HAP-1 (cell line): ENCODE measurements at regions not wholly inside any gene's neighbourhood (a gene's known extent, or its start where the extent isn't known, plus 50 kb on each side); places are given as distances from the start of the nearest gene placed in this dataset.

Source experiments
- DNase-seq, 2 experiments: peaks; one replicate each; pipeline ENCODE4 v3.0.0-alpha.2; 2016 to 2020; ENCODE audit warnings: low spot score in 2 of 2
- H3K27me3 ChIP-seq: fragments of 250-450 bp; sonication (Bioruptor Pico); 2 replicates; pipeline ENCODE4 v1.5.1; 2020; ENCODE audit warnings: low read depth, mild to moderate bottlenecking, moderate library complexity
- H3K36me3 ChIP-seq: fragments of 250-450 bp; sonication (Bioruptor Pico); replicated peaks from 2 replicates; pipeline ENCODE4 v1.5.1; 2020; ENCODE audit warnings: mild to moderate bottlenecking
- H3K4me1 ChIP-seq: fragments of 250-450 bp; sonication (Bioruptor Pico); 2 replicates; pipeline ENCODE4 v1.5.1; 2020; ENCODE audit warnings: mild to moderate bottlenecking
- H3K4me3 ChIP-seq: fragments of 250-450 bp; sonication (Bioruptor Pico); 2 replicates; pipeline ENCODE4 v1.5.1; 2020; ENCODE audit warnings: mild to moderate bottlenecking, moderate library complexity
- H3K9me3 ChIP-seq: fragments of 250-450 bp; sonication (Bioruptor Pico); 2 replicates; pipeline ENCODE4 v1.5.1; 2020; ENCODE audit warnings: mild to moderate bottlenecking, moderate library complexity
- in situ Hi-C: fragments of 300-500 bp; cut with MboI; formaldehyde crosslinking; loops from 3 replicates; pipeline ENCODE4 v1.14.3; 2020; ENCODE audit warnings: low sequenced_read_pairs, inconsistent platforms, mixed read lengths

DNA sequence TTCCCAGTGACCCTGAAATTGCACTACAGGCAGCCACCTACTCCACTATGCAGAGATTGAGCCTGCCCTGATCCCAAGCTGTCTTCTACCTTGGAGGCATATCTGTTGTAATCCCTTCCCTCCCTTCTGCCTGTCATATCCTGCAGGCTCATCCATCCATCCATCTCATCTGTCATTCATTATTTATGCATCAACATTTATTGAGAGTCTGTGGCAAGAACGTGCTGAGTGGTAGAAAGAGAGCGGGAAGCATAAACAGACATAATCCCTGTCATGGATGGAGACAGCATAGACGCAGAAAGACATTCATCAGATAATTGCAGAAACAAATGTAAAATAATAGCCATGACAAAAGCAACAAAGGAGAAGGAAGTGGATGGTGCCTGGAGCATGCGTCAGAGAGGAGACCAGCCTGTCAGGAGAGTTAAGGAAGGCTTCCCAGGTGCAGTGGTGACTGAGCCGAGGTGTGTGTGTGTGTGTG, 89.5 kb upstream of the CALM2 start:
- Histone ChIP-seq H3K36me3 (no peaks in the 10 kb centered on the region), H3K27me3 (no peaks in the 10 kb centered on the region), H3K4me3 (no peak overlapping the region), H3K9me3 (no peaks in the 10 kb centered on the region), H3K4me1 (peaks cover 22% of the 10 kb centered on the region)
- peak; percentile 71 to 88 for DNase-seq
- in situ Hi-C loops: no loop called here

DNA sequence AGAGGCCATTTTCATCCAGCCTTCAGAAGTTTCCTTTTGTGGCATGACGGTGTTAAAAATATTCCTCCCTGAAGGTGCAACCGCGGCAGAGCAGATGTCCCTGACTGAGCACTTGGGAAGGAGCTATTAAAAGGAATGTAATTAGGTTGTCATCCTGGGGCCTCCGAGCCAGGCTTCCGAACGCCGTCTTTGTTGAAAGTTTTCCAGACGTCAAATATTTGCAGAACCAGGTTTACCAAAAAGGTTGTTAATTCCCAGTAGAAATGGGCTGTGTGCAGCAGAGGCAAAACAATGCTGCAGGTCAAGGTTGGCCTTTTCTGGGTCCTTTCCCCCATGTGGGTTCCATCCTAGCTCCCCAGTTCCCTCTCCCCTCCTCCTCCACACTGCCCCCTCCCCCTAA, 88.8 kb upstream of the CALM2 start:
- no peaks in the 10 kb centered on the region for H3K36me3 ChIP-seq
- H3K4me1 ChIP-seq: peaks cover 22% of the 10 kb centered on the region
- DNase-seq: no peak
- H3K27me3 ChIP-seq: no peaks in the 10 kb centered on the region
- H3K9me3 ChIP-seq: no peaks in the 10 kb centered on the region
- H3K4me3 ChIP-seq: no peak overlapping the region
- in situ Hi-C loops: no loop called here

DNA sequence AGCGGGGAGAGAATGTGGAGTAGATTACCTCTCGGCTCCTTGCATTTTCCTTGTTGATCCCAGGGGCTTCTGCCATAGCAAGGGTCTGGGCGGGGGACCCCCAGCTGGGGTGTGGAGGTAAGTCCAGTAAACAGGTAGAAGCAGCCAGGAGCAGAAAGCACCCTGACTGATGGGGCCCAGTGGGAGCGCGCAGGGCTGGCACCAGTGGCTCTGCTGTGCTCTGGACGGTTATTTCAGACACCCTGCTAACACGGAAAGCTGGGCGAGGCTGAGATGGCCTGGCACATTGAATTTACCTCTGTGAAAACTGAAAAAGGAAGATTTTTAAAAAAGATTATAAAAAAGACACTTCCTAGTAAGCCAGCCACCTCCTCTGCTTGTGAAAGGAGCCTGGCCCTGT, 88.4 kb upstream of the CALM2 start:
- H3K4me1 ChIP-seq: peaks cover 22% of the 10 kb centered on the region
- H3K36me3 ChIP-seq: no peaks in the 10 kb centered on the region
- no peak overlapping the region for H3K4me3 ChIP-seq
- H3K9me3 ChIP-seq: no peaks in the 10 kb centered on the region
- H3K27me3 ChIP-seq: no peaks in the 10 kb centered on the region
- no peak for DNase-seq
- in situ Hi-C loops: no loop called here

DNA sequence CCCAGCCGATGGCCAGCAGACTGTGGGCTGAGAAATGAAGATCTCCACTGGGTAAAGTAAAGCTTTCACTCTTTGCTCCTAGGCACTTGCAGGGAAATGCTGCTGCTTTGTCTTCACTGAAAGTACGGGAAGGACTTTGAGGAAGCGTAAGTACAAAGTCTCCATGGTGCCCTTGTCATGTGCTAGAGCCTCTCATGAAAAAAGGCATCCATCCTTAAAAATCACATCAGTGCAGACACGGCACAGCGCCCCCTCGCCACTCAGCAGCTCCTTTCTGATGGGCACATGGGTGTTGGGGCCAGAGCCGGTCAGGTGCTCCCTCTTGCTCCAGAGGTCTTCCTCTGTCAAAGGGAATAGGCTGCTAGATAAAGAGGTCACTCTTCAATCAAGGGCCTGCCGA, 87.8 kb upstream of the CALM2 start:
- peaks cover 22% of the 10 kb centered on the region for H3K4me1 ChIP-seq
- H3K27me3 ChIP-seq: no peaks in the 10 kb centered on the region
- in situ Hi-C loops: no loop called here
- H3K36me3 ChIP-seq: no peaks in the 10 kb centered on the region
- no peaks in the 10 kb centered on the region for H3K9me3 ChIP-seq
- DNase-seq: no peak
- H3K4me3 ChIP-seq: no peak overlapping the region

DNA sequence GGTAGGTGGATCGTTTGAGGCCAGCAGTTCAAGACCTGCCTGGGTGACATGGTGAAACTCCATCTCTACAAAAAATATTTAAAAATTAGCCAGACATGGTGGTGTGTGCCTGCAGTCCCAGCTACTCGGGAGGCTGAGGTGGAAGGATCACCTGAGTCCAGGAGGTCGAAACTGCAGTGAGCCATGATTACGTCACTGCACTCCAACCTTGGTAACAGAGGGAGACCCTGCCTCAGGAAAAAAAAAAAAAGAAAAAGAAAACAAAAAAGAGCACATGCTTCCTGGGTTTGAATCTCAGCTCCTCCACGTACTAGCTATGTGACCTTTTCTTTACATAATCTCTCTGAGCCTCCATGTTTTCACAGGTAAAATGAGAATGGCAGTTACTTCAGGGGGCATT, 86.3 kb upstream of the CALM2 start:
- H3K4me3 ChIP-seq: no peak overlapping the region
- H3K27me3 ChIP-seq: no peaks in the 10 kb centered on the region
- no peaks in the 10 kb centered on the region for H3K9me3 ChIP-seq
- in situ Hi-C loops: no loop called here
- peaks cover 22% of the 10 kb centered on the region for H3K4me1 ChIP-seq
- no peaks in the 10 kb centered on the region for H3K36me3 ChIP-seq
- no peak for DNase-seq

DNA sequence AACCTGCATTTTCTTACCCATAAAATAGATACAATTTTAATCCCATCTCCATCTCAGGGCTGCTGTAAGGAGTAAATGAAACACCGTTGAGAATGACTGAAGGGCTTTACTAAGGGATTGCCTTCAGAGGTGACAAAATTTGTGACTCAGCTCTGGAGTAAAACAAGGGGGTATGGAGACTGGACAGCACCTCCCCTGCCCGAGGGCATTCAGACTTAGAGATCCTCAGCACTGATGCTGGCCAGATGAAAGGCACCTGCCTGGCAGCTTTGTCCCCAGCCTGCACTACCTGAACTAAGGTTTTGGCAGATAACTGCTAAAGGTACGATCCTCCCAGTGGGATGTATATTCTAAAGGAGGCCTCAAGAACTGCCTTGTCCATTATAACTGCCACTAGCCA, 84.7 kb upstream of the CALM2 start:
- Histone ChIP-seq H3K27me3 (no peaks in the 10 kb centered on the region), H3K36me3 (no peaks in the 10 kb centered on the region), H3K4me1 (peaks cover 15% of the 10 kb centered on the region), H3K4me3 (no peak overlapping the region), H3K9me3 (no peaks in the 10 kb centered on the region)
- DNase-seq: no peak
- in situ Hi-C loops: no loop called here

DNA sequence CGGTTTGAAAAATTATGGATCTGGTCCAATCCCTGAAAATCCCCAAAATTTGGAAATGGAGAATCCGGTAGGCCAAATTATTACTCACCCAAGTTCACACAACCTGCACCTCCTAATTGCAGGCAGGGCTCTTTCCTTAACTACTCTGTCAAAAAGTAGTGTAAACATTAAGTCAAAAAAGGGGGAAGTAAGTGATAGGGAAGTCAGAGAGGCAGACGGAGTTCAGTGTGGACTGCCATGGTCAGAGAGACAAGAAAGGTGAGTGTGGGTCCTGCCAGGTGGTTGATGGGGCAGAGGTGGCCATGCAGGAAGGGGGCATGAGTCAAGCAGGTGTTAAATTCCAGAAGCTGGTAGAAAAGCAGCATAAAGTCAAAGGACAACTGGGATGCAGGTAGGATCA, 83.5 kb upstream of the CALM2 start:
- Histone ChIP-seq H3K9me3 (no peaks in the 10 kb centered on the region), H3K36me3 (no peaks in the 10 kb centered on the region), H3K4me3 (no peak overlapping the region), H3K27me3 (no peaks in the 10 kb centered on the region), H3K4me1 (peaks cover 5% of the 10 kb centered on the region)
- in situ Hi-C loops: no loop called here
- DNase-seq: no peak

DNA sequence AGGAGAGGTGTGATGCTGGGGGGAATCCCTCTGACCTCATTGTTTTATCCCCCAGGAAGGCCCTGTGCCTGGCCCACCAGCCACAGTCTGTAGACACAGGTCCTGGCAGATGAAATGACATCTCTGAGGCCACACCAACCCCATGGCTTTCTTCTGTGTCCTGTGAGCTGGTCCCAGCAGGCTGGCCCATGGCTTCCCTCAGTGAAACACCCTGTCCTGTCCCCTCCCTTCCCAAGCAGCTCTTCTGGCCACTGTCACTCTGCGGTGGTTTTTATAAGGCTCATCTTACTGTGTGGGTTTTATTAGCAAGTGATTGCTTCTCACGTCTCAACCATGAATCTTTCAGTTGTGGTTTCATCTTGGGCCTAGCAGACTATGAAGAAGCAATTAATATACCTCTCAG, 81.6 kb upstream of the CALM2 start:
- Histone ChIP-seq H3K36me3 (no peaks in the 10 kb centered on the region), H3K4me1 (no peaks in the 10 kb centered on the region), H3K4me3 (no peak overlapping the region), H3K27me3 (no peaks in the 10 kb centered on the region), H3K9me3 (no peaks in the 10 kb centered on the region)
- in situ Hi-C loops: no loop called here
- DNase-seq: no peak

DNA sequence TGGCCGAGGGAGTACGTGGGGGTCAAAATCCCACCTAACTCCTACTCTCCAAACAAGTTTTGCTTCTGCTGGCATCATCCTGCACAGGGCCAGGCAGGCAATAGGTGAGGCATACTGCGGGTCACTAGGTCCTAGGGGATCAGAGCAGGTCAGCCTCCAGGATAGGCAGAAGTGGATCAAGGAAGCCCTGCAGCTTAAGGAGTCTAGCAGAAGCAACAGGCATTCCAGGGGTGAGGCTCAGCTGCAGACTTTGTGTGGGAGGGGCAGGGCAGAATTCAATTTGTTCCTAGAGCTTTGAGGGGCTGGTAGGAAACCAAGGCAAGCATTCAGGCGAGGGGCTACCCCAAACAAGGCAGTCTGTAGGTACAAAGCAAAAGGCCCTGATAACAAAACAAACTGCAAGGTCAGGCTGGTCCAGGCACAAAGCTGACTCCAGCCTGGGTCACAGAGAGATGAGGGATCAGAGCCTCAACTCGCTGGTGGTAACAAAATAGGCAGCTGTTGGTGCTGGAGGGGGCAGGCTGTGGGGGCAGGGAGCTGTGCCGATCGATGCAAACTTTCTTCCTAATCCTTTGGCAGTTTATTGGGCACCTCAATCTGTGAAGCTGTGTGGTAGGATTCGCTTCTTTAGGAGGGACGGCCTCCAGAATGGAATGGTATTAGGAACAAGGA, 80.2 kb upstream of the CALM2 start:
- in situ Hi-C loops: no loop called here
- no peaks in the 10 kb centered on the region for H3K27me3 ChIP-seq
- no peaks in the 10 kb centered on the region for H3K4me1 ChIP-seq
- H3K4me3 ChIP-seq: no peak overlapping the region
- H3K36me3 ChIP-seq: no peaks in the 10 kb centered on the region
- DNase-seq: no peak
- no peaks in the 10 kb centered on the region for H3K9me3 ChIP-seq

DNA sequence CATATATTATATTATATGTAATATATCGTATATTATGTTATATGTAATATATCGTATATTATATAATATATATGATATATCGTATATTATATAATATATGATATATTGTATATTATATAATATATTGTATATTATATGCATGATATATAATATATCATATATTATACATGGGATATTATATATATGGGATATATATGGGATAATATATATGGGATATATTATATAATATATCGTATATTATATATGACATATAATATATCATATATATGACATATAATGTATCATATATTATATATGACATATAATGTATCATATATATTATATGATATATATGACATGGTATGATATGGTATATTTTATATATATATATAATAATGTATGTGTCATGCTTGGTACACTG, 79.5 kb upstream of the CALM2 start:
- H3K9me3 ChIP-seq: no peaks in the 10 kb centered on the region
- no peak for DNase-seq
- H3K36me3 ChIP-seq: no peaks in the 10 kb centered on the region
- no peaks in the 10 kb centered on the region for H3K27me3 ChIP-seq
- in situ Hi-C loops: no loop called here
- H3K4me3 ChIP-seq: no peak overlapping the region
- H3K4me1 ChIP-seq: no peaks in the 10 kb centered on the region

DNA sequence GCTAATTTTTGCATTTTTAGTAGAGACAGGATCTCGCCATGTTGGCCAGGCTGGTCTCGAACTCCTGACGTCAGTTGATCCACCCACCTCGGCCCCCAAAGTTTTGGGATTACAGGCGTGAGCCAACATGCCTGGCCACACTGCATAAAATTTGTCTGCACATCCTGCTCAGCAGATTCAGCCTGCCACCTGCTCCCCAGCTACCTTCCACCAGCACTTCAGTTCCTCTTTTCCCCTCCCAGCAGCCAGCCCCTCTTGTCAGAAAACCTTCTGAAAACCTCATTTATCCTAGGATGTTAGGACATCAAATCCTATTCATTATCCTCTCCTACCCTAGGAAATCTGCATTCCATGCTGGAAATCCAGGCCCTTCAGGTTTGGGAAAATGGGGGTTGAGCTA, 78.2 kb upstream of the CALM2 start:
- in situ Hi-C loops: no loop called here
- no peak for DNase-seq
- no peaks in the 10 kb centered on the region for H3K4me1 ChIP-seq

DNA sequence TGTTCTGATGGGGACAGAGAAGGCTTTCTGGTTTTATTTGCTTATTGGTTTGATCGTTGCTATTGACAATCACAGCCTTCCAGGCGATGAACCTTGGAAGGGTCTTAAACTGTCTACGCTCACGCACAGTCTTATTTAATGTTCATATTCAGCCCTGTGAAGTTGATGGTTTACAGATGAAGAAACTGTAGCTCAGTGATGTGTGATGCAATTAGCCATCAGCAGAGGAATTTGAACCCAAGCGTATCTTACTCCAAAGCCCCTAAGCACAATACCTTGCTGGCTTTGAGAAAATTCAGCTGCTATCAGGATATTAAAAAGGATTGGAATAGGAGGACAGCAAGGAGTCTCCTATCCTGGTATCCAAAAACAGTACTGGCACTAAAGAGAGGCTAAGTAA, 77.1 kb upstream of the CALM2 start:
- Histone ChIP-seq H3K27me3 (no peaks in the 10 kb centered on the region), H3K4me3 (no peak overlapping the region), H3K9me3 (no peaks in the 10 kb centered on the region), H3K36me3 (no peaks in the 10 kb centered on the region), H3K4me1 (peaks cover 3% of the 10 kb centered on the region; the same call in 1 of the 2 replicates)
- in situ Hi-C loops: no loop called here
- no peak for DNase-seq

More for the DNA sequence above, 78.2 kb upstream of the CALM2 start:
- H3K4me3 ChIP-seq: no peak overlapping the region
- no peaks in the 10 kb centered on the region for H3K36me3 ChIP-seq
- H3K27me3 ChIP-seq: no peaks in the 10 kb centered on the region
- no peaks in the 10 kb centered on the region for H3K9me3 ChIP-seq

DNA sequence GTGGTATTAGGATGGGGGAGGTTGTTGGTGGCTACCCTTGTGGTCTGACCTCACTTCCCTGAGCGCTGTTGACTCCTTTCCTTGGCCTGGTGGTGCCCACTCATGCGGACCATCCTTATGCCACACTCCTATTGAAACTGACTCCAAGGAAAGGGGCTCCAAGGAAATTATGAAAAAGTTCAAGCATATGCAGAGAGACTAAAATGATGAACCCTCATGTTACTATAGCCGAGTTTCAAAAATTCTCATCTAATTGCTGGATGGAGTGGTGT, 75.0 kb upstream of the CALM2 start:
- in situ Hi-C loops: no loop called here
- Histone ChIP-seq H3K9me3 (no peaks in the 10 kb centered on the region), H3K27me3 (no peaks in the 10 kb centered on the region), H3K4me1 (peaks cover 3% of the 10 kb centered on the region; the same call in 1 of the 2 replicates), H3K4me3 (no peak overlapping the region), H3K36me3 (no peaks in the 10 kb centered on the region)
- no peak for DNase-seq

DNA sequence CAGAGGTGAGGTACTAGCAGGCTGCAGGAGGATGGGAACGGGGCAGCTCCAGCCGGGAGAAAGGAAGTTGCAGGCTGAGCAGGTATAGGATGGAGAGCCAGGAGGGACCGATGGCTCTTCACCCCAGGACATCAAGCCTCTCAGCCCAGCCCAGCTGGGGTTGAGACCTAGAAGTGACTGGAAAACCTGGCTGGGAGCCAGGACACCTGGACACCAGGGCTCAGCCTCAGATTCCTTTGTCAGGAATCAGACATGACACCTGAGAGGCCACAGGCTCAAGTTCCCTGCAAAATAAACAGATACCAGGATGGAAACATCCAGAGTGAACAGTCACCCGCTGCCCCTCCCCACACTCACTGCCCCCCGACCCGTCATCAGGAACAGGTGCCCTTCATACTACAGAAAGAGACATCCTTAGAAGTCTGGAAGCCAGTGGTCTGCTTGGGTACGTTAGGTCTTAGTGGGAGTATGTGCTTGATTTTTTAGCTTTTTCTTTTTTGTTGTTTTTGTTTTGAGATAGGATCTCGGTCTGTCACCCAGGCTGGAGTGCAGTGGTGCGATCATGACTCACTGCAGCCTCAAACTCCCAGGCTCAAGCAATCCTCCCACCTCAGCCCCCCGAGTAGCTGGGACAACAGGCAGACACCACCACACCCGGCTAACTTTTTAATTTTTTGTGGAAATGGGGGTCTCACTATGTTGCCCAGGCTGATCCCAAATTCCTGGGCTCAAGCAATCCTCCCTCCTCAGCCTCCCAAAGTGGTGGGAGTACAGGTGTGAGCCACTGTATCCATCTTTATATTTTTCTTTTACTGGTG, 74.5 kb upstream of the CALM2 start:
- Histone ChIP-seq H3K4me1 (peaks cover 3% of the 10 kb centered on the region; the same call in 1 of the 2 replicates), H3K4me3 (no peak overlapping the region), H3K36me3 (no peaks in the 10 kb centered on the region), H3K27me3 (no peaks in the 10 kb centered on the region), H3K9me3 (no peaks in the 10 kb centered on the region)
- no peak for DNase-seq
- in situ Hi-C loops: no loop called here
